Putamen (tissue), 1 donor: ENCODE measurements at regions not wholly inside any gene's neighbourhood (a gene's known extent, or its start where the extent isn't known, plus 50 kb on each side); places are given as distances from the start of the nearest gene placed in this dataset.
"Not testable (repeated sequence)": the region's sequence is repeated elsewhere in the genome, so short reads cannot be mapped to it uniquely, and the experiment has no call there.

Source experiments
- DNase-seq: peaks from one replicate; pipeline ENCODE4 v3.0.0-alpha.2; 2016; ENCODE audit warnings: low spot score

- DNase-seq: no peak
Observed at GRCh38 chr9:118650417-118650816, 718.8 kb downstream of the BRINP1 start.

DNA sequence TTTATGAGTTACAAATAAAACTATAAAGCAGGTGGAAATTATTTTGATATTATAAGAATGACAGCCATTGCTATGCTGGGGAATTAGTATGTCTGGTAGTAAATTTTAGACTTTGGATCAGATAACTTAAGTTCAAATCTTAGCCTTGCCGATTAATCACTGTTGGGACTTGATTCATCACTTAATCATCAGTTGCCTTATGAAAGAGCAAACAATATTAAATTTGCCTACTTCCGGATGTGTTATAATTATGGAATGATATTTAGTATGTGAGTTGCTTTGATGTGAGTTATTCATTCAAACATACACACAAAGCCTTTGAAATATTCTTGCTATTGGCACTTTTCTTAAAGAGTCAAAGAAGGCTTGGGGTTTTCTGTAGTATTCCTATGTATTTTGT is 717.7 kb downstream of the BRINP1 start:
- DNase-seq: no peak

DNA sequence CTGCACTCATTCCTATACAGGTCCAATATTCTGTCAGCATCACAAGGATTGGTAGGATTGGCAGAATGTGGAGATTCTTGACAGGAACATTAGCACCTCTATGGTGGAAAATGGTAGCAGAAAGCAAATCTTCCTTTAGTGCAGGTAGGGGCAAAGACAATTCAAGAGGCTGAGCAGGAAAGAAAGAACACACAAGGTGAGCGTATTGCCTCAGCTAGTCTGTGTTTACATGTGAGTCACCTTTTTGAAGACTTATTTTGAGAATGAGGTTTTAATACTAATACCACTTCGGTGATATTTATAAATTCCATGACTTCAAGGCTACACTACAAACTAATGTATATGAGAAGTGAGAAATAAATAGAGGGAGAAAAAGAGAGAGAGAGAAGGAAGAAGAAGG is 717.0 kb downstream of the BRINP1 start:
- no peak for DNase-seq

- DNase-seq: no peak
Observed at GRCh38 chr9:118652912-118653311, 716.3 kb downstream of the BRINP1 start.

GRCh38 chr9:118659011-118659410 is 710.2 kb downstream of the BRINP1 start:
- DNase-seq: no peak

- no peak for DNase-seq
Observed at GRCh38 chr9:118665226-118665919, 703.9 kb downstream of the BRINP1 start.

- peak; percentile 20 for DNase-seq
Observed at GRCh38 chr9:118670011-118670953, 699.0 kb downstream of the BRINP1 start.

- DNase-seq: no peak
Observed at GRCh38 chr9:118674942-118675341, 694.3 kb downstream of the BRINP1 start.

GRCh38 chr9:118677936-118678653 is 691.1 kb downstream of the BRINP1 start:
- DNase-seq: not testable (repeated sequence)

GRCh38 chr9:118686959-118687358 is 682.3 kb downstream of the BRINP1 start:
- DNase-seq: no peak

DNA sequence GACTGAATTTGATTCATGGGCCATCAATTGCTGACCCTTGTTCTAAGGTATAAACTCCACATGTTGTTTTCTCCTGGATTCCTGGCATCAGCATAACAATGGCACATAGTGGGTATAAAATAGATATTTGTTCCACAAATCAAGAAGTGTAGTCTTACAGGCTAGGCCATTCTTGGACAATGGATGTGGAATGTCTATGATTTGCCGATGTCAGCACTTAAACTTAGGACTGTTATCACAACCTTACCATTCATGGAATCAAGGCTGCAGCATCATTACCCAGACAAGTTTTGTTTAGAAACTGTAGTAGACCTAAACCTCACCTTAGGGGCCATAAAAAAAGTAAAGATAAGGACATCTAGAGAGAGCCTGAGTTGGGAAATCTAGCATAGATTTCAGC is 680.0 kb downstream of the BRINP1 start:
- no peak for DNase-seq

- no peak for DNase-seq
Observed at GRCh38 chr9:118692613-118693012, 676.6 kb downstream of the BRINP1 start.

DNA sequence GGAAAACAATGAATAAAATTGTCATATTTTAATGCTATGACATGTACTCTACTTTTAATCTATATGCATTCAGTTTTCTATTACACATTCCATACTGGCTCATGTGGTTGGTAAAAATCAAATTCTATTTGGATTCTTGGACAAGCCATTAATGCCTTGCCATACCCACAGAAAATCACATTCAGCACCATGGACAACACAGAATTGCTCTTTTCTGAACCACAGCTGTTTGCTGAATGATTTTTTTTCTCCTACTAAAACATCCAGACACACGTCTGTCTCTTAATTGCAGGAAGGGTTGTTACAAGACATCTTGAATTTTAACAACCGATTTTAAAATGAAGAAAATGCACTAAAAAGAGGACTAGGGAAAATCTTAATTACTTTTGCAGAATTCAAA is 675.6 kb downstream of the BRINP1 start:
- no peak for DNase-seq

- not testable (repeated sequence) for DNase-seq
Observed at GRCh38 chr9:118695249-118695648, 674.0 kb downstream of the BRINP1 start.

GRCh38 chr9:118701985-118702384 is 667.2 kb downstream of the BRINP1 start:
- no peak for DNase-seq

- no peak for DNase-seq
Observed at GRCh38 chr9:118711843-118712242, 657.4 kb downstream of the BRINP1 start.

DNA sequence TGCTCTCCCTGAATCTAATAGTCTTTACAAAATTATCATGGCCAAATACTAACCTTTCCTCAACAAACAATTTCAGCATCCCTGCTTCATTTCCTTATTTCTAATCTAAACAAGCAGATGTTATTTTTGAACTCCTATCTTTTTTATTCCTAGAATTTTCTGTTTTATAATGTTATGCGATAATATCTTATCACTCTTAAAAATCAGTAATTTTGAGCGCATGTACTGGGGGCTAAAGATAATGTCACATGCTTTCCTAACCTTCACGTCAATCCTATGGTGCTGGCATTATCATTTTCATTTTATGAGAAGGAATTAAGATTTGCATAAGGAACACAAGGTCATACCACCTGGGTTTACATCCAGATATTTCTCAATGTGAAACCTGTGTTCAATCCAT is 648.0 kb downstream of the BRINP1 start:
- DNase-seq: no peak

- no peak for DNase-seq
Observed at GRCh38 chr9:118721923-118722322, 647.3 kb downstream of the BRINP1 start.

GRCh38 chr9:118729981-118730380 is 639.3 kb downstream of the BRINP1 start:
- no peak for DNase-seq

- DNase-seq: no peak
Observed at GRCh38 chr9:118732998-118733397, 636.2 kb downstream of the BRINP1 start.

DNA sequence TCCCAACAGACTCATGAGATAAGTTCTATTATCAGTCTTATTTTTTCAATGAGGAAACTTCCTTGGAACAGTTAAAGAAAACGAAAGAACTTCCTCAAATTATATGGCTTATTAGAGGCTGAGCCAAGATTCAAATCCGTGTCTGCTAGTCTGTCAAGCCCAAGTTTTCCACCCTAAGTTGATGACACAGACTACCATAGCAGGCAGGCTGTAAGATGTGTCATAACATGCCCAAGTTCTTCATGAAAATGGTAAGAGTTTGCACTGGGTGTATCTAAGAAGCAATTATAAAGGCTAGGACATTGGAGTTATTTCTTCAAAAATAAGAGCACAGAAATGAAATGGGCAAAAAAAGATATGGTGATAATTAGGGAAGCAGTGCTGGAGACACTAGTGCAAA is 634.5 kb downstream of the BRINP1 start:
- no peak for DNase-seq

DNA sequence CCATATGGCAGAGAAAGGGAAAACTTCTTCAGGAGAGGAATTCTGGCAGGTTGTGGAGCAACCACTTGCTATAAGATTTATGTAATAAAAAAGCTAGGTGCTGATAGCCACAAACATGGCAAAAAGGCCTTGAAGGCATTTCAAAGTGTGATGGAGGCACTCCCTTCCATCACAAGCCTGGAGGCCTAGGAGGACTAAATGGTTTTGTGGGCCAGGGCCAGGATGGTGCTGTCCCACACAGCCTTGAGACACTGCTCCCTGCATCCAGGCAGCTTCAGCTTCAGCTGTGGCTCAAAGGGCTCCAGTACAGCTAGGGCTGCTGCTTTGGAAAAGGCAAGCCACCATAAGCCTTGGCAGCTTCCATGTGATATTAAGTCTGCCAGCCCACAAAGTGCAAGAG is 632.8 kb downstream of the BRINP1 start:
- no peak for DNase-seq
